ENCODE measurements at regions not wholly inside any gene's neighbourhood (a gene's known extent, or its start where the extent isn't known, plus 50 kb on each side); places are given as distances from the start of the nearest gene placed in this dataset.
A peak's percentile ranks its signal among the peaks of the same experiment; 100 is the strongest.

- no peak for DNase-seq (ENCODE audit: low spot score in 2 of 2, unreplicated experiment in 2 of 2)
- H3K27me3 Mint-ChIP-seq (ENCODE audit: low read depth), result no peaks in the 10 kb centered on the region
- H3K27ac Mint-ChIP-seq, result no peak overlapping the region
- no peak for TF ChIP-seq CTCF (IDR thresholded peaks at IDR 0.05; ENCODE audit: unreplicated experiment)
- peaks cover 4% of the 10 kb centered on the region for H3K4me1 Mint-ChIP-seq
- H3K4me3 Mint-ChIP-seq, result no peak overlapping the region
- H3K9me3 Mint-ChIP-seq, result peaks cover 23% of the 10 kb centered on the region
- H3K36me3 Mint-ChIP-seq, result peaks cover 3% of the 10 kb centered on the region
Measured at GRCh38 chr4:96681218-96681617, 841.3 kb downstream of the PDHA2 start.

GRCh38 chr4:96685691-96686090 is 845.8 kb downstream of the PDHA2 start:
- Mint-ChIP-seq H3K27me3 (ENCODE audit: low read depth) (no peaks in the 10 kb centered on the region), H3K9me3 (peaks cover 24% of the 10 kb centered on the region), H3K4me1 (no peaks in the 10 kb centered on the region), H3K27ac (no peak overlapping the region), H3K36me3 (no peaks in the 10 kb centered on the region), H3K4me3 (no peak overlapping the region)
- DNase-seq (ENCODE audit: low spot score in 2 of 2, unreplicated experiment in 2 of 2), result no peak
- no peak for TF ChIP-seq CTCF (IDR thresholded peaks at IDR 0.05; ENCODE audit: unreplicated experiment)

GRCh38 chr4:96691521-96691920 is 851.6 kb downstream of the PDHA2 start:
- Mint-ChIP-seq H3K27ac (no peak overlapping the region), H3K36me3 (no peaks in the 10 kb centered on the region), H3K4me1 (peaks cover 13% of the 10 kb centered on the region), H3K4me3 (no peak overlapping the region), H3K9me3 (peaks cover 11% of the 10 kb centered on the region), H3K27me3 (ENCODE audit: low read depth) (no peaks in the 10 kb centered on the region)
- TF ChIP-seq CTCF (IDR thresholded peaks at IDR 0.05; ENCODE audit: unreplicated experiment), result no peak
- no peak for DNase-seq (ENCODE audit: low spot score in 2 of 2, unreplicated experiment in 2 of 2)

- H3K36me3 Mint-ChIP-seq, result no peaks in the 10 kb centered on the region
- DNase-seq (ENCODE audit: low spot score in 2 of 2, unreplicated experiment in 2 of 2), result no peak
- no peak overlapping the region for H3K4me3 Mint-ChIP-seq
- no peak for TF ChIP-seq CTCF (IDR thresholded peaks at IDR 0.05; ENCODE audit: unreplicated experiment)
- H3K9me3 Mint-ChIP-seq, result no peaks in the 10 kb centered on the region
- H3K4me1 Mint-ChIP-seq, result peaks cover 41% of the 10 kb centered on the region
- H3K27me3 Mint-ChIP-seq (ENCODE audit: low read depth), result no peaks in the 10 kb centered on the region
- peak overlapping the region; percentile 28 for H3K27ac Mint-ChIP-seq
Measured at GRCh38 chr4:96698831-96699230, 858.9 kb downstream of the PDHA2 start.

GRCh38 chr4:96703265-96703664 is 863.4 kb downstream of the PDHA2 start:
- TF ChIP-seq CTCF (IDR thresholded peaks at IDR 0.05; ENCODE audit: unreplicated experiment), result no peak
- no peak overlapping the region for H3K4me3 Mint-ChIP-seq
- peaks cover 39% of the 10 kb centered on the region for H3K4me1 Mint-ChIP-seq
- H3K27ac Mint-ChIP-seq, result no peak overlapping the region
- no peaks in the 10 kb centered on the region for H3K9me3 Mint-ChIP-seq
- H3K36me3 Mint-ChIP-seq, result no peaks in the 10 kb centered on the region
- no peaks in the 10 kb centered on the region for H3K27me3 Mint-ChIP-seq (ENCODE audit: low read depth)
- DNase-seq (ENCODE audit: low spot score in 2 of 2, unreplicated experiment in 2 of 2), result no peak

GRCh38 chr4:96708766-96709165 is 868.9 kb downstream of the PDHA2 start:
- Mint-ChIP-seq H3K9me3 (peaks cover 4% of the 10 kb centered on the region), H3K27ac (no peak overlapping the region), H3K4me3 (no peak overlapping the region), H3K27me3 (ENCODE audit: low read depth) (no peaks in the 10 kb centered on the region), H3K4me1 (peaks cover 27% of the 10 kb centered on the region), H3K36me3 (no peaks in the 10 kb centered on the region)
- no peak for DNase-seq (ENCODE audit: low spot score in 2 of 2, unreplicated experiment in 2 of 2)
- no peak for TF ChIP-seq CTCF (IDR thresholded peaks at IDR 0.05; ENCODE audit: unreplicated experiment)

Measured in mesothelial cell of epicardium (in vitro differentiated cells).